ENCODE measurements at regions not wholly inside any gene's neighbourhood (a gene's known extent, or its start where the extent isn't known, plus 50 kb on each side); places are given as distances from the start of the nearest gene placed in this dataset.
"Not testable (repeated sequence)": the region's sequence is repeated elsewhere in the genome, so short reads cannot be mapped to it uniquely, and the experiment has no call there.

- DNase-seq, result no peak
Measured at GRCh38 chr2:226320076-226320948, 479.3 kb downstream of the IRS1 start.

GRCh38 chr2:226317970-226318369 lies 481.6 kb downstream of the IRS1 start:
- DNase-seq, result no peak

- DNase-seq, result no peak
Measured at GRCh38 chr2:226313060-226313459, 486.6 kb downstream of the IRS1 start.

GRCh38 chr2:226312155-226312554 lies 487.5 kb downstream of the IRS1 start:
- no peak for DNase-seq

DNA sequence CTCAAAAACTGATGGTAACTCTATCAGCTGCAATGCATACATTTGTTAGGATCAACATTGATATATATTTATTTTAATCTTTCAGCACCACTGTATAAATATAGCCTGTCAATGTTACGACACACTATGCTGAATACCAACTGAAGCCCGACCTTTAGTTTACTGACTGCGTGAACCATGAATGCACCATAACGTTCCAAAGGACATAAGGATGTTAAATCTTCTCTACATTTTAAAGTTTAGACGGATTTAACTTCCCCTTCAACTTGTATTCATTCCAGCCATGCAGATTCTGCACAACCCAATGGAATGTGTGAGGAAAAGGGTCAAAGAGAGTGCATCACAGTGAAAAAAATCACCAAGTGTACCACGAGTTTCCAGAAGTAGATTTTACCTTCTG lies 489.5 kb downstream of the IRS1 start:
- peak; percentile 23 for DNase-seq

DNA sequence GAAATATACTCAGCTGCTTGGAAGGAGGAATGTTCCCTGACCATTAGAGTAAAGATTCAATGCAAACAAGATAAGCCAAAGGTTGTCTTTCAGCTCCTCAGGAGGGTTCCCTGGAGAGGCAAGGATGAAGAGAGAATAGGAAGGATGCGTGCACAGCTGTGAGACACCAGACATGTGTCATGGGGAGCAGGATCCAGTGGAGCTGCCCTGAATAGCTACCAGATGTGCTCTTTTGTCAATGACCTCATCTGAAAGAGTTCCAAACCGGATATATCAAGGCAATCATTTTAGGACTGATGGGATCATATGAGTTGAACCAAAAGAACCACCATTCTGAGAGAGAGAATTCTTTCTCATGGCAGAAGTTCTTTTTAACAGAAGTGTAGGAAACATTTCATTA lies 490.6 kb downstream of the IRS1 start:
- DNase-seq, result peak; percentile 62

DNA sequence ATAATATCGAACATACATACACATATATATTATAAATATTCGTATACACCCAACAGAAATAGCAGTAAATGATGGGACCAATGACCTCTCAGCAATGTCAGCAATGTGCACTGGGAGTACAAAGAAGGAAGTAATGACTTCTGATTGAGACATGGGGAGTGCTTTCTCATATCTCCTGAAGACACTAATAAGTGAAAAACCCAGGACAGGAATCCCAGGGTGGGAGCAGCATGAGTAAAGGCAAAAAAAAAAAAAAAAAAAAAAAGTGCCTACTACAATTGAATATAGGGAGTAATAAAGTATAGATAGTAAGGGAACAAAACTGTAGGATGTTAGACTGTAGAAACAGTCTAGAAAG lies 491.3 kb downstream of the IRS1 start:
- DNase-seq, result no peak

- no peak for DNase-seq
Measured at GRCh38 chr2:226307487-226308322, 491.9 kb downstream of the IRS1 start.

- DNase-seq, result no peak
Measured at GRCh38 chr2:226306969-226307368, 492.7 kb downstream of the IRS1 start.

DNA sequence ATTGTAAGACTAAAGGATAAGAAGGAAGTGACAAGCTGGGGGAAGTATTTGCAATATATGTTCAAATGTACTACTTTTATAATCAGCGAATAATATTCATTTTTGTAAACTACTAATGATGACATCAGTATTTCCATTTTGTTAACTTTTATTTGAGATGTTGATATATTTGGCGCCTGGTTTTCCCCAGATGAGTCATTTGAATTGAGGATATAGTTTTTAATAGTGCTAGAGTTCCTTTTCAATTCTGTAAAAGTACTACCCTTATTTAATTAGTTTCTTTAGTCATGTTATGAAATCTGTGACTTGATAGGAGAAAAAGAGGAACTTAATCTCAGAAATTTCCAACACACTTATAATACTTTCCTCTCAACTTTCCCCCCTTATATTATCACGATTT lies 495.3 kb downstream of the IRS1 start:
- DNase-seq, result no peak

DNA sequence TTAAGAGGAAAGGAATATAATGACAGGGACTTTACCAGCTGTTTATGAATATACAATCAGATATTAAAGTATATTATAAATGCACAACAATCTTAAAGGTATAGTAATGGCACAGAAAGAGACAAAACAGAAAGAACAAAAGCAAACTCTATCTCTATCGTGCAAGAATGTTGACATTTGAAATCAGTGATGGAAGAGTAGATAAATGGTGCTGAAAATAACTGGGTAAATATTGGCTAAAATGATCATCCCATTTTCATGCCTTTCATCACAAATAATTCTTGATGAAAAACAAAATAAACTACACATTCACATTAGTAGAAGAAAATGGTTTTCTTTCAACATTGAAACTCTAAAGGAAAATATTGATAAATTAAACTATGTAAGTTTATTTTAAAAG lies 495.9 kb downstream of the IRS1 start:
- DNase-seq, result no peak

- DNase-seq, result no peak
Measured at GRCh38 chr2:226300196-226300886, 499.3 kb downstream of the IRS1 start.

GRCh38 chr2:226299771-226300170 lies 499.8 kb downstream of the IRS1 start:
- DNase-seq, result no peak

GRCh38 chr2:226295681-226296080 lies 503.9 kb downstream of the IRS1 start:
- DNase-seq, result no peak

DNA sequence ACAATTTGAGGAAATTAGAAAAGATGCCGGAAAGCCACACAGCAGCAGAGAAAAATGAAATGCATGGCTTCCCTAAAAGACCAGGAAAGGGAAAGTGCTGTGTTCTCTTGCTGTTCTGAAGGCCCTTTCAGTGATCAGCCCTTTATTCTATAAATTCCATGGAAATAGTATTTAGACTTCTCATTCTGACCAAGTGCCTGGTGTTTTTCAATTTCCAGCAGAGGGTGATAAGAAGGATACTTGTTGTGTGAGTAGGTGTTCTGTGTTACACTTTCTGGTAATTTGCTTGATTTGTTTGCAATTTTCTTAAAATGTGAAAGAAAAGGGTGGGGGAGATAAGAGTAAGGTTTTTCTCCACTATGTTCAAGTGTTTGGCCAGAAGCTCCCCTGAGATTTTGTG lies 504.5 kb downstream of the IRS1 start:
- no peak for DNase-seq

DNA sequence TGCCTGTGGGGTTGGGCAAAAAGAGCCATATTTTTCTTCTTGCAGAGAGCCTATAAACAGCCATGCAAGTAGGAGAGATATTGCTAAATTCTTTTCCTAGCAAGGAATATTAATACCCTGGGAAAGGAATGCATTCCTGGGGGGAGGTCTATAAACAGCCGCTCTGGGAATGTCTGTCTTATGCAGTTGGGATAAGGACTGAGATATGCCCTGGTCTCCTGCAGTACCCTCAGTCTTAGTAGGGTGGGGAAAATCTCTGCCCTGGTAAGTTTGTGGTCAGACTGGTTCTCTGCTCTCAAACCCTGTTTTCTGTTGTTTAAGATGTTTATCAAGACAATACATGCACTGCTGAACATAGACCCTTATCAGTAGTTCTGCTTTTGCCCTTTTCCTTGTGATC lies 508.3 kb downstream of the IRS1 start:
- not testable (repeated sequence) for DNase-seq

DNA sequence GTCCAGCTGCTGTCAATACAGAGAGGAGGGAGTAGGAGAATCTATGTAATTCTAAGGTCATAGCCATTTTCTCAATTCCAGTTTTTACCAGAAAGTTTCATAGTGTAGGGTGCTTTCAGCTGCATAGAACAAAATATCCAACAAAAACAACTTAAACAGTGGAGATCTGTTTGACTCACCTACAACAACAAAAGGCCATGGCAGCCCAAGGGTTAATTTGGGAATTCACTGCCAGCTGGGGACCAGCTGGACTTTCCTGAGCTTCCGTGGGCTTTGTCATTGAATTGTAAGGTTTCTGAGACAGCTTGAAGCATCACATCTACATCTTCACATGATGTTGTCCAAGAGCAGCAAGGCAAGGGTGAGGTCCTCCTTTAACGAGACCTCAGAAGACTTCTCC lies 512.7 kb downstream of the IRS1 start:
- DNase-seq, result no peak

- DNase-seq, result no peak
Measured at GRCh38 chr2:226283796-226284195, 515.8 kb downstream of the IRS1 start.

GRCh38 chr2:226282151-226282550 lies 517.5 kb downstream of the IRS1 start:
- DNase-seq, result no peak

GRCh38 chr2:226280136-226280535 lies 519.5 kb downstream of the IRS1 start:
- not testable (repeated sequence) for DNase-seq

DNA sequence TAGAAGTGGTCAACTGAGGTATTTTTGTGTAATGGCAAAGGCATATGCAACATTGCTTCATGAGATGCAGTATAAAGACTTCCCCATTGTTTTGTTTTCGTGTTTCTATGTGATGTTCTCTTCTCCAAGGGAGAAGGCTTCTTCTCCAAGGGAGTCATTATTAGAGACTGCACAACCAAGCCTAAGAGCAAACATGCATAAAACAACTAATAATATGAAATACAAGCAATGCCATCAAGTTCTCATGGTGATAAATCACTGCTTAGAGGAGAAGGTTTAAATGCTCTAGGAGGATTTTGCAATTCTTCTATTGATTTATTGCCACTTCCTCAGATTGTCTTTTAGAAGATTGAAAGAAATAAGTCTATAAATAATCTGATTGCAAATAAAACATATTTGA lies 524.4 kb downstream of the IRS1 start:
- no peak for DNase-seq

- no peak for DNase-seq
Measured at GRCh38 chr2:226274143-226274542, 525.5 kb downstream of the IRS1 start.

- peak; percentile 29 for DNase-seq
Measured at GRCh38 chr2:226273440-226273839, 526.2 kb downstream of the IRS1 start.
